ENCODE measurements at regions not wholly inside any gene's neighbourhood (a gene's known extent, or its start where the extent isn't known, plus 50 kb on each side); places are given as distances from the start of the nearest gene placed in this dataset.

DNA sequence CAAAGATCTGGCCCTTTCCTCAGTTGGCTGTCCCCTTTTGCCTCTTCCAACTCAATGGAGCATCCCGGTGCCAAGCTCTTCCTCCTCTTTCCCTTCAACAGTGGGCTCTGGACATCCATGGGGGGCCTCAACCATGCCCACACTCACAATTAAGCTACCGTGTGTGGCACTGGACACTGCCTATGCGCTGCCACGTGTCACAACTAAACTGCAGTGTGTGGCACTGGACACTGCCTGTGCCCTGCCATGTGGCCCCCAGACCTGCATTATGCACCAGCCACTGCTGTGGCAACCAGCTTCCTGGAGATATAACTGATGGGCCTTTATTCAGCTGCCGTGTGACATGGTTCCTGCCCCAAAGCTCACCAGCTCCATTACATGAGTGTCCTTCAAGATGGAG, 179.1 kb downstream of the KCNA5 start:
- TF ChIP-seq, protein P1, sequence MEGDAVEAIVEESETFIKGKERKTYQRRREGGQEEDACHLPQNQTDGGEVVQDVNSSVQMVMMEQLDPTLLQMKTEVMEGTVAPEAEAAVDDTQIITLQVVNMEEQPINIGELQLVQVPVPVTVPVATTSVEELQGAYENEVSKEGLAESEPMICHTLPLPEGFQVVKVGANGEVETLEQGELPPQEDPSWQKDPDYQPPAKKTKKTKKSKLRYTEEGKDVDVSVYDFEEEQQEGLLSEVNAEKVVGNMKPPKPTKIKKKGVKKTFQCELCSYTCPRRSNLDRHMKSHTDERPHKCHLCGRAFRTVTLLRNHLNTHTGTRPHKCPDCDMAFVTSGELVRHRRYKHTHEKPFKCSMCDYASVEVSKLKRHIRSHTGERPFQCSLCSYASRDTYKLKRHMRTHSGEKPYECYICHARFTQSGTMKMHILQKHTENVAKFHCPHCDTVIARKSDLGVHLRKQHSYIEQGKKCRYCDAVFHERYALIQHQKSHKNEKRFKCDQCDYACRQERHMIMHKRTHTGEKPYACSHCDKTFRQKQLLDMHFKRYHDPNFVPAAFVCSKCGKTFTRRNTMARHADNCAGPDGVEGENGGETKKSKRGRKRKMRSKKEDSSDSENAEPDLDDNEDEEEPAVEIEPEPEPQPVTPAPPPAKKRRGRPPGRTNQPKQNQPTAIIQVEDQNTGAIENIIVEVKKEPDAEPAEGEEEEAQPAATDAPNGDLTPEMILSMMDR (IDR thresholded peaks at IDR 0.05): no peak

DNA sequence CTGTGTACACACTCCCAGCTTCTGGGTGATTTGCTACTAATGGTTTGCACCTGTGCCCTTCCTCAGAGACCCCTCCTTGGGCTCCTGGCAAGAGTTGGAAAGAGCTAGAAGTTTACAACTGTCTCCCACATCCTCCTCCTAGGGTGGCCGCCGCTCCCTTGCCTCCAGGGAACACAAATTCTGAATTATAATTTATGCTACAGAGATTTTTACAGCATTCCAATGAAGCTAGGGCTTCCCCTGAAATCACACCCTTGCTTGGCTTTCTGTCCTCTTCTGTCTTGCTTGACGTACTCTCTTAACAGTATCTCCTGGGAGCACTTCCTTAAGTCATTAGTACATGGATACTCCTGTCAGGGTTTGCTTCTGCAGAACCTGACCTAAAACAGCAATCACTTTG, 180.2 kb downstream of the KCNA5 start:
- TF ChIP-seq, protein P1 (IDR thresholded peaks at IDR 0.05): no peak

DNA sequence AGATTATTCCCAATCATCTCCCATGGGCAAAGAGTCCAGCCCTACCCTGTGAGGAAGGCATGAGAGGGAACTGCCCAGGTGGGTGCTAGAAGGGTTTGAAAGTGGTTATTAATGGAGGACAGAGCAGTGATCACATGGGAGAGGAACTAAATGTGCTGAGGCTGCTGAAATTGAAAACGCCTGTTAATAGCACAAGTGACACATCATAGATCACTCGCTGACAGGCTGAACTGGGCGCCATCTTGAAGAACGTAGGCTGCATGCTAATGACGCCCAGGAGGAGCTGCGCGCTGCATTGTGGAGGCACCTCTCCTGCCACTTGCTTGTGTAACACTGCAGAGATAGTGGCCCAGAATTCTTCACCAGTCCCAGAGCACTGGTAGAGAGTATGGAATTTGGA, 182.9 kb downstream of the KCNA5 start:
- TF ChIP-seq, protein P1 (IDR thresholded peaks at IDR 0.05): no peak

DNA sequence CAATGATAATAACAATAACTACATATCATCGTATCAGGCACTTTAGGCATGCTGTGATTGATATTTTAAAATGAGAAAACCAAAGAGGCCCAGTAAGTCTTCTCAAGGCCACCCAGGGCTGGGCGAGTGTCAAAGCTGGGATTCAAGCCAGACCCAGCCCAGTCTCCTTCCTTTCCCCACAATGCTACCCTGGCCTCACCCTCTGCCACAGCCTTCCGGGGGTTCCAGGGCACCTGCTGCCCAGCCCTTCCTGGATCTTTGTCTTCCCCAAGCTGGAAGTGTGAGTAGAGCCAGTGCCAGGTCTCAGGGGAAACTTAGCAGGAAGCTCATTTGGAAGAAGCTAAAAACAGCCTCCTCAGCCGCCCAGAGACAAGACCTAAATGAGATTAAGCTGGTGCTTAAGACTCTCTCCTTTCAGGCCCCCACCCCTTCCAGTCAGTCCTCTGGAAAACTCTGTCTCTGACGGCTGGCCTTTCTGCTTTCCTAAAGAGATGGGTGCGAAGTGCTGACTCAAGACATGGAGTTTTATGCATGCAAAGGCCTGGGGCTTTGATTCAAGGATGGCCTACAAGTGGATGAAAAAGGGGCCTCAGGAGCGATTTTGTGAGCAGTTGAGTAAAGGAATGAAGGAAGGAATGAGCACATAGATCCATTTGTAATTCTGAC, 184.2 kb downstream of the KCNA5 start:
- TF ChIP-seq, protein P1 (IDR thresholded peaks at IDR 0.05): no peak

DNA sequence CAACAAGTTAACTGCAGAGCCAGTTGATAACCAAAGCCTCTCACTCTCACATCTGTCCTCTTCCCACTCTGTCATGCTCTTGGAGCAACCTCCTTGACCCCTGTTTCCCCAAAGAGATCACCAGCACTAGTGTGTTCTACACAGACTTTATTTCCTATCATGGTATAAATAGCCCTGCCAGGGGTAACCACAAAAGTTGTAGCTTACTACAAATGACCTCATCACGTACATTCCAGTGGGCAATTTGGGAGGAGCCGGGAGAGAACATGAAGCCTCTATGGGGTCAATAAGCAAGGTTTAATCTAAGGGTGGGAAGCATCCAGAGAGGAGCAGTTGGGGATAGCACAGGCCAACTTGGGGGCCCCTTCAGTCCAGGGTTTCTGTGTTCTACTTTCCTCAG, 186.5 kb downstream of the KCNA5 start:
- TF ChIP-seq, protein P1 (IDR thresholded peaks at IDR 0.05): no peak

DNA sequence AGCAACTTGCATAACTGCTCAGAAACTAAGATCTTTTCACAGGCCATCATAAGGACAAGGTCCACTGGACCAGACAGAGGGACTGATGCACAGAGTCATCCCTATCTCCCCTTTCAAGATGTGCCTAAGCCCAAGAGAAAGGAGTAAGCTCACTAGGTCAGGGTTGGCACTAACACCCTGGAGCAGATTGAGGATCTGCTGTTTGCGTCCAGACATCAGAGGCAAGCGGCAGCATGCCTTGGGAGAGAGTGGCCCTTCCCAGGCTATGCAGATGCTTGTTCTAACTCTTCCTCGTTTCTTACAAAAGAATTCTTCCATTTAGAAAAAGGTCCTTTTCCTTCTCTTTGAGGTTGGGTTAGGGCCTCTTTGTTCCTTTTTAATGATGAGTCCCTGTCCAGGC, 187.2 kb downstream of the KCNA5 start:
- TF ChIP-seq, protein P1 (IDR thresholded peaks at IDR 0.05): no peak

DNA sequence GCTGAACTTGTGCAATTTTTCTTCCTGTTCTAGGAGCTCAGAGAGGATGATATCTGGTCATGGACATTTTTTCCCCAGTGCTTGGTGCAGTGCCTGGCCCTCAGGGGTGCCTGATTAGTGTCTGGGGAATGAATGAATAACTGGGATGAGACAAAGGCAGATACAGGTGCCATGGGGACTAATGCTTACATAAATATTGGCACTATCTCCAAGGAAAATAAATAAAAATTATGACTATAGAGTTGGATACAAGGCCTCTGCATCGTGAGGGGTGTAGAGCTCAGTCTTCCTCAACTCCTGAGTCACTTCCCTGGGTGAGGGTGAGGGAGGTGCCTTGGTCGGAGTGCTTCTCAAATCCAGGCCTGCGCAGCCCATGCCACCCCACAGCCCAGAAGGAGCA, 188.6 kb downstream of the KCNA5 start:
- TF ChIP-seq, protein P1 (IDR thresholded peaks at IDR 0.05): no peak
